GM12875 (cell line): ENCODE measurements at regions not wholly inside any gene's neighbourhood (a gene's known extent, or its start where the extent isn't known, plus 50 kb on each side); places are given as distances from the start of the nearest gene placed in this dataset.

ENCODE experiments used
- H3K4me3 ChIP-seq: one replicate; pipeline ENCODE4 v1.5.1; 2011; ENCODE audit warnings: low read depth, low read length, control low read depth
- TF ChIP-seq, protein P1 (sequence below): IDR thresholded peaks from 2 replicates; pipeline ENCODE4 v1.5.1; 2011; ENCODE audit warnings: low read depth, mild to moderate bottlenecking, control low read depth, inconsistent platforms, low read length, moderate library complexity, borderline replicate concordance; ENCODE audit not compliant: insufficient read depth

DNA sequence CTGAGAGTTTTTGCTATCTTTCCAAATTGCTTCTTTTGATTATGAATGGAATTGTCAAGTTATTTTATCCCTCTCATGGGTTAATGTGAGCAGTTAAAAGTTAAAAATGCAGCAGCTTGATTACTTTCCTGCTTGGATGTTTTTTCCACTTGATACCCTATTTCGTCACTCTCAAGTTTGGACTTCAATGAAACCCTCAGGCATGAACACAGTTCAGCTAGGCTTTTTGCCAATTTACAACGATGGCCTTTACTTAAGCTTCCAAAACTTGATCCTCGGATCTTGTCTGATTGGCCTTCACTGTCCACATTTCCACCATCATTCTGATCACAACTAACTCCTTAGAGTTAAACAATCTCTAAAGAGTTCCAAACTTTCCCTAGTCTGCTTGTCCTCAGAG lies 752.4 kb upstream of the PRMT6 start:
- H3K4me3 ChIP-seq = no peak overlapping the region
- TF ChIP-seq, protein P1, sequence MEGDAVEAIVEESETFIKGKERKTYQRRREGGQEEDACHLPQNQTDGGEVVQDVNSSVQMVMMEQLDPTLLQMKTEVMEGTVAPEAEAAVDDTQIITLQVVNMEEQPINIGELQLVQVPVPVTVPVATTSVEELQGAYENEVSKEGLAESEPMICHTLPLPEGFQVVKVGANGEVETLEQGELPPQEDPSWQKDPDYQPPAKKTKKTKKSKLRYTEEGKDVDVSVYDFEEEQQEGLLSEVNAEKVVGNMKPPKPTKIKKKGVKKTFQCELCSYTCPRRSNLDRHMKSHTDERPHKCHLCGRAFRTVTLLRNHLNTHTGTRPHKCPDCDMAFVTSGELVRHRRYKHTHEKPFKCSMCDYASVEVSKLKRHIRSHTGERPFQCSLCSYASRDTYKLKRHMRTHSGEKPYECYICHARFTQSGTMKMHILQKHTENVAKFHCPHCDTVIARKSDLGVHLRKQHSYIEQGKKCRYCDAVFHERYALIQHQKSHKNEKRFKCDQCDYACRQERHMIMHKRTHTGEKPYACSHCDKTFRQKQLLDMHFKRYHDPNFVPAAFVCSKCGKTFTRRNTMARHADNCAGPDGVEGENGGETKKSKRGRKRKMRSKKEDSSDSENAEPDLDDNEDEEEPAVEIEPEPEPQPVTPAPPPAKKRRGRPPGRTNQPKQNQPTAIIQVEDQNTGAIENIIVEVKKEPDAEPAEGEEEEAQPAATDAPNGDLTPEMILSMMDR = no peak

DNA sequence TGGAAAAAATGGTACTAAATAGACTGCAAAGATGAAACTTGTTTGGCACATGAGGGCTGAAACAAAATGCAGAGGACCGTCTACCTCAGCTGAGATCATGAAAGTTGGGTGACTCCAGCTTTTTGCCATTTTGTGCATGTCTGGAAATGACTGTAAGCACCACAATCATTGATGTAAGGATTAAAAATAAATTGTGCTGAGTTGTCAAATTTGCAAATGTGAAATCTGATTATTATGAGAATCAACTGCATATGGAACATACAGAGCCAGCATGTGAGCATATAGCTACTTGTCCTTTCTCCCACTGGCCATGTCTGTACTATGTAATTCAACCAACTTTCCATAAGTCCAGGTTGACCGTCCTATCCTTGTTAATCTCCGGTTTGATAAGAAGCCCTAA lies 736.9 kb upstream of the PRMT6 start:
- H3K4me3 ChIP-seq = no peak overlapping the region
- TF ChIP-seq, protein P1 = no peak

DNA sequence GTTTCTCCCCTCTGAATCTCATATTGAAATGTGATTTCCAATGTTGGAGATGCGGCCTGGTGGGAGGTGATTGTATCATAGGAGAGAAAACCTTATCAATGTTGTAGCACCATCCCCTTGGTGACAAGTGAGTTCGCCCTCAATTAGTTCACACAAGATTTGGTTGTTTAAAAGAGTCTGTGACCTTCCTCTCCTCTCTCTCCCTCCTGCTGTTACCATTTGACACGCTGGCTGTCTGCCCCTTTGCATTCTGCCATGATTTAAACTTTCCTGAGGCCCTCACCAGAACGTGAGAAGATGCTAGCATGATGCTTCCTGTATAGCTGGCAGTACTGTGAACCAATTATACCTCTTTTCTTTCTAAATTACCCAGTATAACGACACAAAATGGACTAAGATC lies 730.9 kb upstream of the PRMT6 start:
- TF ChIP-seq, protein P1 = no peak
- no peak overlapping the region for H3K4me3 ChIP-seq

DNA sequence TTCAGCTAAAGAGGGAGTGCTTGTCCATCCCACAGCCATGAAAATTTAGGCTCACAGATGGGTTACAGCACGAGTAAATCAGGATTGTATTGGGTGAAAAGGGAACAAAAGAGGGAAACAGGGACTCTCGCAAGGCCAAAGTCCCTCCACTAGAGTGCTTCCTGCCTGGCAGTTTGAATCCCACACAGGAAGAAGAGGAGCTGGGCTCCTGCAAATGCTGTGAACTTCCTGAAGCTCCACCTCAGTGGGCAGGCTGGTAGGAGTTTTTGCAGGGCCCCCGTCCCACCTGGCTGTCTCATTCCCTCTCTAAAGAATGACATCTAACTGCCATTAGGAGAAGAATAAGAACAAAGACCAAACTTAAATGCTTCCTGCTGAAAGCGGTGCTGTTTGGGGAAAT lies 712.0 kb upstream of the PRMT6 start:
- TF ChIP-seq, protein P1 = no peak
- H3K4me3 ChIP-seq = no peak overlapping the region

DNA sequence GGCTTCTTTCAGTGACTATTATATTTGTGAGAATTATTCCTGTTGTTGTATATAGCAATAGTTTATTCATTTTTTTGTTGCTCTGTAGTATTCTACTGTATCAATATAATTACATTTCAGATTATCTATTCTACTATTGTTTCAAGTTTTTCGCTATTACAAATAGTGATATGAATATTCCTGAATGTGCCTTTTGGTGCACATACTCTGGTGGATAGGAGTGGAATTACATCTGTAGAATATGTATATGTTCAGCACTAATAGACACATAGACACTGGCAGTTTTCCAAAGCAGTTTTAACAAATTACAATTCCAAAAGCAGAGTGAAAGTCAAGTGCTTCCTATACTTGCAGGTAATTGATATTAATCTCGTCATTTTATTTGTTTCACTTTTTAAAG lies 696.2 kb upstream of the PRMT6 start:
- H3K4me3 ChIP-seq = no peak overlapping the region
- TF ChIP-seq, protein P1 = no peak

DNA sequence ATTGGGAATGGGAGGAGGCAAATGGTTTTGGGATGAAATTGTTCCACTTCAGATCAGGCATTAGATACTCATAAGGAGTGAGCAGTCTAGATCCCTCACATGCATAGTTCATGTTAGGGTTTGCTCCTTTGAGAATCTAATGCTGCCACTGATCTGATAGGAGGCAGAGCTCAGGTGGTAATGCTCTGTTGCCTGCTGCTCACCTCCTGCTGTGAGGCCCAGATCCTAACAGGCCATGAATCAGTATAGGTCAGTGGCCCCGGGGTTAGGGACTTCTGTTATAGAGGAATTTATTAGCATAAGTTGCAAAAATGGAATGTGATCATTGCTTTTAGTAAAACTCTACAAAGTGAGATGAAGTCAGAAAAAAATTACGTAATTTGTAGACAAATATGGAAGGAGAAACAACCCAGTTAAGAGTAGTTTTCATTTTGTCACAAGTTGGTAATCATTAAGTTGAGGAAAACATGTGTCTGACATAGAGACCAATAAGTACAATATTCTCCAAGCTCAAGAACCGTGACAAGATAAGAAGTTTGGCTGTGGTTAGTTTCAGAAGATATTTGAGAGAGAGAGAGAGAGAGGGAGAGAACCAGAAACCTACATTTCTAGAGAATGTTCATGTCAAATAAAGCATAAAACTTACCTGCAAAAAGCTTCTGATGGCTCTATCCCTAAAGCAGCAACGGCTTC lies 689.7 kb upstream of the PRMT6 start:
- no peak overlapping the region for H3K4me3 ChIP-seq
- TF ChIP-seq, protein P1 = no peak

DNA sequence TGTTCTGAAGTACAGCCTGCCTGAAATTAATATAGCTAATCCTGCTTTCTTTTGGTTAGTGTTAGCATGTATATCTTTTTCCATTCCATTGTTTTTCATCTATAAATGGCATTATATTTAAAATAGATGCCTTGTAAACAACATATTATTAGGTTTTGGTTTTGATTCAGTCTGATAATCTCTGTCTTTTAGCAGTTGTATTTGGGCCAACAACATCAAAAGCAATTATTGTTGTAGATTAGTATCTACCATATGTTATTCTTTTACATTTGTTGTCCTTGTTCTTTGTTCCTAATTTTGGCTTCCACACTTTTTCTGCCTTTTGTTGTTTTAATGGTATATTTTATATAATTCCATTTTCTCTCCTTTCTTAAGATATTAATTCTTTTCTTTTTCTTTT lies 678.2 kb upstream of the PRMT6 start:
- TF ChIP-seq, protein P1 = no peak
- no peak overlapping the region for H3K4me3 ChIP-seq
